GM19438 (cell line): ENCODE measurements at regions not wholly inside any gene's neighbourhood (a gene's known extent, or its start where the extent isn't known, plus 50 kb on each side); places are given as distances from the start of the nearest gene placed in this dataset.

ENCODE experiments used
- ATAC-seq: cut with Tn5 transposase; IDR thresholded peaks from one replicate; pipeline ENCODE4 v1.9.1; 2021; ENCODE audit warnings: low read depth; ENCODE audit not compliant: unreplicated experiment

DNA sequence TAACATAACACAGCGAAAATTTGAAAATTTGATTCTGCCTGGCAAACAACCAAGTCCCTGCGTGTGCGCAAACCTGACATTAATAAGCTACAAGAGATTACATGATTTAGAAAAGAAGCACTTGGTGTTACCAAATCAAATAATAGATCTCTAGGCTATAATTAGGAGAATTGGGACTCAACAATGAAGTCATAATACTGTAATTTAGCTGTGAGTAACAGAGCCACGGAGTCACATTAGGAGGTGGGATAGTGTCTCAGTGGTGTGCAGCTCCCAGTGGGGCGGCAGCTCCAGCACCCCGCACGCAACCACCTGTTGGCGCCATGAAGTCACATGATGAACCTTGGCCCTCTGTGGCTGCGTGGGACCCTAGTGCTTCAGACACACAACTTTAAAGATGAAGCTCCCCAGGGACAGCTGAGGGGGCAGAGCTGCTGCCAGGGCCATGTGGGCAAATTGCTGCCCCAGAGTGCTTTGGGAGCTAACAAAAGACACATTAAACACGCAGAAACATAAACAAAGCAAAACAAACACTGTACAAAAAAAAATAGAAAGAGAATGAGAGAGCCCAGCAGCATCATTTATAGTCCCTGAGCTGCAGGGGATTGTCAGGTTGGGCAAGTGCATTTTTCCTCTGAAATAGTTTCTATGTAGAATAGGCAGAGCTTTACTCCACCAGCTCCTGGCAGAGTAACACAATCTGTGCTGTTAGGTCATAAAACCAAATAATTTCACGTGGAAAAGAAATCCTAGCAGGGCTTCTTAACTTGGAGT lies 605.6 kb downstream of the SOX6 start:
- no peak for ATAC-seq

DNA sequence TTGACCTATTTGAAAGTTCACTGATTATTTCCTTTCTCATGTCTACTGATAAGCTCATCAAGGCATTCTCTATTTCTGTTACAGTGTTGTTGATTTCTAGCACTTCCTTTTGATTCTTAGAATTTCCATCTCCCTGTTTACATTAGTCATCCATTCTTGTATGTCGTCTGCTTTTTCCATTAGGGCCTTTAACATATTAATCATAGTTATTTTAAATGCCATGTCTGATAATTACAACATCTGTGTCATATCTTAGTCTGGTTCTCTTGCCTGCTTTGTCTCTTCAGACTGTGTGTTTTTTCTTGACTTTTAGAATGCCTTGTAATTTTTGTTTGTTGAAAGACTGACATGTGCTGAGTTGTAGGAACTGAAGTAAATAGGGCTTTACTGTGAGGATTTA lies 602.1 kb downstream of the SOX6 start:
- no peak for ATAC-seq

DNA sequence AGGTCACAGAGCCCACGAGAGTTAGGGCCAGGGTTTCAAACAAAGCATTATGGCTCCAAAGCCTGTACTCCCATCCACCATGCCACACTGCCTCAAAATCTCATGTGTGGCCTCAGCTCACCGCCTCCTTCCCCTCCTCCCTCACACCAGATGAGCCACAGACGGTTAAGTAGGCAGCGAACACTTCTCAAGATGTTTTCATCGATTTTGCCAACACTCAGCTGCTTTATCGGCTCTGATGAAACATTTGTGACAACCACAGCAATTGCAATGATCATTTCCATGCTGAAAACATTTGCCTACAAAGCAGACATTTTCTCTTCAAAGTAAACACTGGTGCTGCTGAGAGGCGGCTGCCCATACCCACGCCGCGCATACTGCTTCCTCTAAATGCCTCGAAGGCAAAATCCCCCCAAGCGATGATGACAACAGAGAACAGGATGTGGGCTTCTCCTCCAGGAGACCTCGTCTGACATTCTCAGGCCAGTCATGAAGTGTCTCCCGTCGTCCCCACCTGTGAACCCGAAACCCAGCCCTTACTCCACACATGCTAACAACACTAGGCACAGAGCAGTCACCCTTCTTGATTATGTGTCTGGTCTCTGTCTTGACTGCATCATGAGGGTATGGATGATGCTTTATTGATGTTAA lies 599.2 kb downstream of the SOX6 start:
- no peak for ATAC-seq

DNA sequence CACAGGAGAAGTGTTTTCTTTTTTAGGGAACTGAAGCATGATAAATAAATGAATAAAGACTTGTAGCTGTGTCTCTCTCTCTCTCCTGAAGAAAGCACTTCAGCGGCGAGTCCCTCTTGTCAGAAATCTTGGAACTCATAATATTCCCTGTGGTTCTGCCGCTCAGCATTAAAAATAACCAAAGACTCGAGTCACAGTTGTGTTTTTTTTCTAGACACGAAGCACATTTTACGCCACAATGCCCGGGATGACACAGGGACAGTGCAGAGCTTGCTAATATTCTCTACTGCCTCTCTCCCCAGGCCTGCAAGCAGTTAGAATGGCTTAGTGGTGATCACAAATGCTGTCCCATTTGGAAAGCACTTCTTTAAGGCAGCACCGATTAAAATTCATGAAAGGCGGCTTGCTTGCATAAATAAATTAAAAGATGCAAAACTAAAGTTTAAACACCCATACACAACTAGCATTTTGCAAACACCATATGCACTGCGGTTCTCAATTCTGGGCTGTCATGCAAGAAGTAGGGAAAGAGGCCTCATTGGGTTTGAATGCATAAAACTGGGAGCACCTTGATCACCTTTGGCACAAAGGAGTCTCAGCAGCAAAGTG lies 597.4 kb downstream of the SOX6 start:
- no peak for ATAC-seq

DNA sequence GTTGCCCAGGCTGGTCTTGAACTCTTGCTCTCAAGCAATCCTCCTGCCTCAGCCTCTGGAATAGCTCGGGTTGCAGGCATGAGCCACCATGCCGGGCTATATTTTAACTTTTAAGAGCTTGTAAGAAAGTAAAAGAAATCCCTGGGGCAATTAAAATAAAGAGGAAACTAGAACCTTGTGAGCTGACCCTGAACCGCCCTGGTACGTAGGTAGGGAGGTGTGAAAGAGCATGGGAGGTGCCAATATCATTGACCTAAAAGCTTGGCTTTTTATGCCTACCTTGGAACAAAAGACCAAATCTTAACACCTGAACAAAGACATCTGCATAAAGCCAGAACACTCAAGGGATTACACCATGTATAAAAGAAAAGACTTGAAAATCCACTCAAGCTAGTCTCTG lies 595.1 kb downstream of the SOX6 start:
- ATAC-seq, result no peak

DNA sequence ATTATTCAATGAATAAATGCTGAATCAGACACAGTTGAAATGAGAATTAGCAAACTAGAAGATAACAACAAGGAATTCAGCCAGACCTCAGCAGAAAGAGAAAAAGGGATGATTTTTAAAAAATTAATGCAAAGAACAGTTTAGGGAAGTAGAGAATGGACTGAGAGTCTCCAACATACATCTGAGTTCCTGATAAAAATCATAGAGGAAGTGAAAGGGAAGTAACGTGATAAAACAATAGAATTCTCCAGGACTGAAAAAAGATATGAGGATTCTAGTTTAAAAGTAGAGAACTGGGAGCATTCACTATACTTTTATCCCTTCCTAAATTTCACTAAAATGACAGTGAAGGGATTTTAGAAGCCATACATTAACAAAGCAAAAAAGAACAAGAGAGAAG lies 592.0 kb downstream of the SOX6 start:
- no peak for ATAC-seq

DNA sequence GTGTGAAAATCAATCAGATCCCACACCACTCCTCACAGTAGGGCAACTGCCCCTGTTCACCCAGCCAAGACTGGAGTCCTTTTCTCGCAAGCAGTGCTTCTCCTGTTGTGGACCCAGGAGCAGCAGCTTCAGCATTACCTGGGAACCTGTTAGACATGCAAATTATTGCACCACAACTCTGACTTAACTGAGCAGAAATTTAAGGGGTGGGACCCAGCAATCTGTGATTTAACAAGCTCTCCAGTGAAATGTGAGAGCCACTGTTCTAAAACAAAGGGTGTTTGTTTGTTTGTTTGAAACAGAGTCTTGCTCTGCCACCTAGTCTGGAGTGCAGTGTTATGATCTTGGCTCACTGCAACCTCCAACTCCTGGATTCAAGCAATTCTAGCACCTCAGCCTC lies 591.4 kb downstream of the SOX6 start:
- ATAC-seq, result no peak

DNA sequence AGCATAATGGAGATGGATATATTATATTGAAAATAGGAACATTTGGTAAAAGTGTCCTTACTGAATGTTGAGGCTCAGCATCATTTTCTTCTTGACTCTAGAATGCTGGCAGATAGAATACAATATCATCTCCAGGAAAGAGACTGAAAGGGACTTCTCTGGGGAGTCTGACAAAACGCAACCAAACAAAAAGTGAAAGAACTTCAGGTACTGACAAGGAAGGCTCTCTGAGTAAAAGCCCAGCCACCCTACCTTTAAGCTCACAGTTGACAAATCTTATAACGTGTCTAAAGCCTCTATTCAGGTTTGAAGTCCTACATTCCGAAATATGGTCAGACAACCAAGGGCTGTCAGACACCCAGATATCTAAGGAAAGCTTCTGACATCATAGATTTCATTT lies 590.8 kb downstream of the SOX6 start:
- ATAC-seq, result no peak

DNA sequence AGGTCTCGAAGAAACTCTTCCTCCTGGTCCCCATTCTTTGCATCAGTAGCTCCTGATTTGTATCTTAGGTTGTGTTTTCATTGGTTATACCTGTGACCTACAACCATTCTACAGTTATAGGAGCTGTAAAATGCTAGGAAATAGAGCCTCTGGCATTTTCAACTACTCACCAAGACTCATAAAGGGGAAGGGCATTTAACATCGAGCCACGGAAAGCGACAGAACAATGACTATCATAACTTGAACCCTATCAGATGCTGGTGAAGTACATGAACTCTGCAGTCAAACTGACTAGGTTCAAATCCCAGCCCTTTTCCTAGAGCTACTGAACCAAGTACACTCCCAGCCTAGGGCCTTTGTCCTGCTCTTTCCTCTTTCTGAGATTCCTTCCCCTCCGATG lies 588.0 kb downstream of the SOX6 start:
- no peak for ATAC-seq

DNA sequence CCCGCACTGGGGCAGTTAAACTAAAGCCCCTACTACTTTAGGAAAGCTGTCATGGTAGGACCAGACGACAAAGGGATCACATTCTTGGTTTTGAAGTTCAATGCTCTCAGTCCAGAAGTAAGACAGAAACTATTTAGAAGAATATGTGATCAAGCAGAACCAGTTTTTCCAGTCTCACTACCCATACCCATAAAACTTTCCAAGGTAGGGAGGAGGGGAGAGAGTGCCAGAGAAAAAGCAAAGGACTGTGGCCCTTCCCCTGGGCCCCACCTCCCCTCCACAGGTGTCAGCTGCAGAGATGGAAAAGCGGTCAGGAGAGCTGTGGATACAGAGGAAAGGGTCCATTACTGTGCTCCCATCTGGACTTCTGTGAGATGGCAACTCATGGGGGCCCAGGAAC lies 587.1 kb downstream of the SOX6 start:
- ATAC-seq, result no peak

DNA sequence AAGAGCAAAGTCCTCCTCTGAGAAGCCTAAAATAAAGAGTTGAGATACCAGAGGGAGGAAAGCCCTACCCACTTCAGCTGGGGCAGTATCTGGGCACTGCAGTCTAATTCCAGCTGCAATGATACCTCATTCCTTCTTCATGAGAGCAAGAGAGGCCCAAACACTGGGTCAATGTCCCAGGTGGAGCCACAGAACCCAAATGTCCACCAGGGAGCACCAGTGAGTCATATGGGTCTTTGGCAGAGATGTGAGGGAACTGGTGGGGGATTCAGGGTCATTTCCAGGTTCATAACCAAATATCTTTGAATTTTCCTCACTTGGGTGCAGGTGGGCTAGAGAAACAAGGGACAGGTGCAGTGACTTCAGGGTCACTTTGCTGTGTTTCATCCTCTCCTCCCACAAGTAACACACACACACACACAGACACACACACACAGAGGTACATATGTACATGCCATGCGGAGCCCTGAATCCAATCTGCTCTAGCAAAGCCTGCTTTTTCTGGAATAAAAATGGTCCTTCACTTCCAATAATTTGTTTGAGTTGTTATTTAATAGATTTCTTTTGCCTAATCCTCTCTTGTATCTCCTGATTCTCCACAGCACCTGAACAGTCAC lies 585.4 kb downstream of the SOX6 start:
- no peak for ATAC-seq

DNA sequence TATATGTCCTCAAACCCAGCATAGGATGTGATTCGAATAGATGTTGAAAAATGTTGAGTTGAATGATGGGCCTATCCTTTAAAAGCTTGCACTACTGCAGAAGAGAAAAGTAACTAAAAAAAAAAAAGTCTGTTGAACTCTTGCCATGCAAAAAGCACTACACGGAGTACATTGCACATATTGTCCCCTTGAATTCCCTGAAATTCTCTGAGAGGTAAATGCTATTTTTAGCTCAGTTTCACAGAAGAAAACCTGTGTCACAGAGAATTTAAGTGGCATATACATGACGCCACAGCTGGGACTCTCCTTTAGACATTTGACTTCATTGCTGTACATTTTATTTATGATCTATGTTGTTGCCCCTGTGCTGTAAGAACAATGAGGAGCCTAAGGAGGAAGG lies 583.8 kb downstream of the SOX6 start:
- no peak for ATAC-seq

DNA sequence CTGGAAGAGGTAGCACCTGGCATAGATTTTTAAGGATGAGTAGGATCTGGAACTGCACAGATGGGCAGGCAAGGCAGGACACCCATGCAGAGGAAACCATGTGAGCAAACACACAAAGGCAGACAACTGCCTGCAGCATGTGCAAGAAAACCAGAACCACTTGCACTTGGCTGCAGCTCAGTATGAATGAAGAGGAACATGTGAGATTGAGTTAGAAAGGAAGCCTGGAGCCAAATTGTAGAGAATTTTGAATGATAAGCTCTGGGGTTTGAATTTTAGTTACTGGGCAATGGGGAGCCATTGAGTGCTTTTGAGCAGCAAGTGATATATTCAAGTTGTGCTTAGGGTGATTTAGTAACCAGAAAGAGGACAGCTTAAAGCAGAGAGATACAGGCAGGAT lies 583.4 kb downstream of the SOX6 start:
- no peak for ATAC-seq

DNA sequence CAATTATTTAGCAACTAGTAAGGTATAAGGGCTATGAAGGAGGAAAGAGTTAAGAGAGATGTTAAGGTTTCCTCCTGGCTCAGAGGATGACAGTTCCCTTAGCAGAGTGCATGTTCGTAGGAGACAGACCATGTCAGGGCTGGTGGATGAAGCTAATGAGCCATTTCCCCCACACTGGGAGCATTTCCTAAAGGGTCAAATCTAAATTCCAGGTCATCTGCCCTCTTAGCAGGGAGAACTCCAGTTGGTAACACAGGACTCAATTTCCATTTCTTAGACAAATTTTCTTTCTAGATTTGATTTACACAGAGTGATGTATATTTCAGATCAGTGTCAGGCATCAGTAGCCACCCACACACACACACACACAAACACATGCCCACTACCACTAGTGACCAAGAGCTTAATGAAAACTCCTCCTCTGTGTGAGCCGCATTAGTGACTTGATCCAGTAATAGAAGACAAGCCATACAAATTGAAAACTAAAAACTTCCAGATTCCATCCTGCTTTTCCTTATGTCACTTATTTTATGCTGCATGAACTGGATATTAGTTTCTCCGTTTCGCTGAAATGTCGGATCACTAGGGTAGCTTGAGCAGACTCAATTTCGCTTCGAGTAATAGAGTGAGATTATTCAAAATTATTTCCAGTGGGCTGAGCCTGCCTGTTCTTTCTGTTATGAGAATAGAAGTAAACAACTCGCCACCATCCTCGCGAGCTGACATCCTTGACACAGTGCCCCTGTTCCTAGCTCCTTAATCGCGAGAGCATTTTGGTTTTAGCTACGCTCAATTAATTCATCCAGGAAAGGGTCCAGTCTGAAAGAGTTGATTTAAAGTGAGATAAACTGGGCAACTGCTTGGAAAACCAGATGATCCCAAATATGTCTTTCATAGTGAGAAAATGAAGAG lies 582.6 kb downstream of the SOX6 start:
- no peak for ATAC-seq

DNA sequence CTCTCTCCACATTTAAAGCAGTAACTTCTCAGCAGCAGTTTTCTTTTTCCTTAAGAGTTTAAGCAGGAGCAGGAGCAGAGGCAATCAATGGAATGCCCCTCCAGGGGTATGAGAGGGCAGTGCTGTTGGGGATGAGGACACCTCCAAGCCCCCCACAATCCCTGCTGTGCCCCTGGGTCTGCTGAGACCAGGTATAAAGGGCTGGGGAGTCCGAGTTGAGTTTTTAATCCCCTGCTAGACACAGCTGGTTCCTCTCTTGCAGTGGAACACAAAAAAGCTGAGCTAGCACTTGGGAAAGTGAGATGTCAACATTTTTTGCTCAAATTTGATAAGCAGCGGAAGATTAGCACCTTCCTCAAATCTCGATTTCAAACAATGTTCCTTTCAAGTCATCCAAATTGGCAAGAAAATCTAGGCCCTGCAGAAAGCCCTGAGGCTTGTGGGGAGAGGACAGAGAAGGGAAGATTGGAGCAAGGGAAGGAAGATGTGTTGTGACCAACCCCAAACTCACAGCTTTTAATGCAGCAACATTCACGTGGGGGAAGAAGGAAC lies 581.9 kb downstream of the SOX6 start:
- no peak for ATAC-seq

DNA sequence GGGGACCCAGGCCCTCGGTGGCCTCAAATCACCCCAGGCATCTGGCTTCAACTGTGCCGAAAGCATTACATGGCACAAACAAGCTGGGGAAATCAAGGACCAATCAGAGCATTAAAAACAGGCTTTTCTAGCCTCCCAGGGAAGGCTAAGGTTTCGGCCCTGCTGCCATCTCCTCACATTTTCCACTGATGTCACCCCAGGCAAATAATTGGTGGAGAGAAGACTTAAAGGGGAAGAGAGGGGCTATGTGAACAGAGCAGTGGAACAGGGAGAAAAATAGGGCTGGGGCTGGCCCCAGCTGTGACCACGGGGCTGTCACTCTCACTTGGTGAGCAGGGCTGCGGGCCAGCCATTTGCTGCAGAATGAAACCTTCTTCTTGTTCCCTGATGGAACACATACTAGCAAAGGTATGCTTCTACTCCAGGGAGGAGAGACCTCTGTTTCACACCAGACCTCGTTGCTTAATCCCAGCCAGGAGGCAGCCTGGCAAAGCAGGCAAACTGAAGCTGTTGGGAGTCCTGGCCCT lies 581.3 kb downstream of the SOX6 start:
- no peak for ATAC-seq

DNA sequence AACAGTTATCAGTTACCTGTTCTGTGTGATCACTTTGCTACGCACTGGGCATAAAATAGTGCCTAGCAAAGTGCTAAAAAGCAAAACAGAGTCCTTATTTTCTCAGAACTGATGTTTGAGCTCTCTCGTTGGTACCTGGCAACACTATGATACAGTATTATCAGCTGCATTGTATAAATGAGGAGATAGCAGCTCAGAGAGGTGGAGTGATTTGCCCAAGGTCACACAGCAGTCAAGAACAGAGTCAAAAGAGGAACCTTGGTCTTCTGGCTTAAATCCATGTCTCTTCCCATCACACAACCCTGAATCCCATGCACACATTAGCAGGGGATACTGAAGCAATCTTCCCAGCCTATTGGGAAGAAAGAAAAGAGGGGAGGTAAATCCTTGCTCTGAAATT lies 580.5 kb downstream of the SOX6 start:
- no peak for ATAC-seq

DNA sequence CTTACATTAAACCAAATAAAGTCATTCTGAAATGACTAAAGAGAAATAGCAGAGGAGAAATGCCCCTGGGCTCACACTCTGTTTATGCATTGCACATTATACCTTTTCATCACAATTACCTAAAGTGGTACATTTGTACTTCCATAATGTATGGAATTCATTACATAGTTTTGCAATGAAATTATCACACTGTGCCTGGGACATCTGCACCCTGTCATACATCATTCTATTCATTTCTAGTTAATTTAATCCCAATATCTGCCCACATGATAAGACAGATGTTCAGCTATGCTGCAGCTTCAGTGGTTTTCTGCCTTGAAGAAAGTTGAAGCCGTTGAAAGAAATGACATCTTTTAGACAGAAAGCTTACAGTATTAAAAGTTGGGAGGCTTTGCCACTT lies 580.0 kb downstream of the SOX6 start:
- no peak for ATAC-seq

DNA sequence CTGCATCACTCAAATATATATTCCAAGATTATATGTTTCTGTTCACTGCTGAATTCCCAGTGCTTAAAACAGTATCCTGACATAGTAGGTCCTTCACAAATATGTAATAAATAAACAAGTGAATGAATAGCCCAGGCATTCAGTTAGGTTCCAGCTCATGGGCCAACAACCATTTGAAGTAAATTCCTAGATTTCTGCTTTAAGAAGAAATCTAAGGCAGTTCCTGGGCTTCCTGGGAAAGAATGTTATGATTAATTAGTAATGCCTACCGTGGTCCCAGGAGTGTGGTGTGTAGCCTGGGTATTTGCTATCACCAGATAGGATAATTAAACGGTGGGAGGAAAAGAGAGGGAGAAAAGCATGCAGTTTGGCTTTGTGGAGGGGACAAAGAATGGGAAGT lies 576.8 kb downstream of the SOX6 start:
- ATAC-seq, result no peak

DNA sequence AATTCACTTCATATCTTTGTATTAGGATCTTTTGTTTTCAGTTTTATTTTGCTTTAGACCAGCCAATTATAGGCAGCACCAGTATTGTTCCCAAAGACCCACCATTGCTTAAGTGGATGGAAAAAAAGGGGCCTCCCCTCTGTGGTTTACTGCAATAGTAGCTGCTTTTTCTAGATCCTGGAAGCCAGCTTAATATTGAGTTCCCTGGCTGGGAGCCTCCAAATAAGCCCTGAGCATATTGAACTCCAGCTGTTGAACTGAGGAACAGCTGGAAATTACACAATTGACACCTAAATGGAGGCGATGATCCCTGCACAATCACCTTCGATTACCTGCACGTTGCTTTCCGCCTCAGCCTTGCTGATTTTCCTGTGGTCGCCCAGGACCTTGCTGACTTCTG lies 576.0 kb downstream of the SOX6 start:
- ATAC-seq, result no peak
